HepG2 (cell line): ENCODE measurements at regions not wholly inside any gene's neighbourhood (a gene's known extent, or its start where the extent isn't known, plus 50 kb on each side); places are given as distances from the start of the nearest gene placed in this dataset.

ENCODE experiments used
- ARHGAP35 ChIP-seq: sonication (generic); formaldehyde crosslinking; IDR thresholded peaks from 2 replicates; pipeline ENCODE4 v1.9.0; 2022; ENCODE audit warnings: mild to moderate bottlenecking, inconsistent platforms, moderate library complexity, missing genetic modification reagents, borderline replicate concordance
- HNRNPK ChIP-seq: fragments of 200-400 bp; formaldehyde crosslinking; IDR thresholded peaks from 2 replicates; pipeline ENCODE4 v1.6.1; 2018; ENCODE audit warnings: low read length, low read depth, moderate library complexity, mild to moderate bottlenecking; ENCODE audit not compliant: poor library complexity, severe bottlenecking
- RBFOX2 ChIP-seq: fragments of 200-400 bp; formaldehyde crosslinking; IDR thresholded peaks from 2 replicates; pipeline ENCODE4 v1.6.1; 2017; ENCODE audit warnings: low read depth, mild to moderate bottlenecking, low read length
- RBM22 ChIP-seq: fragments of 200-400 bp; formaldehyde crosslinking; optimal IDR thresholded peaks from 2 replicates; pipeline ENCODE3; 2017; ENCODE audit warnings: mild to moderate bottlenecking, low read length, moderate library complexity
- SCMH1 ChIP-seq: sonication (generic); formaldehyde crosslinking; IDR thresholded peaks from 2 replicates; pipeline ENCODE4 v1.9.0; 2021; ENCODE audit warnings: missing genetic modification reagents, mild to moderate bottlenecking, borderline replicate concordance
- STAG1 ChIP-seq: sonication (generic); formaldehyde crosslinking; IDR thresholded peaks from 2 replicates; pipeline ENCODE4 v1.4.0; 2020; ENCODE audit warnings: missing genetic modification reagents
- YY1 ChIP-seq: IDR thresholded peaks from 2 replicates; pipeline ENCODE4 v1.6.1; 2011; ENCODE audit warnings: low read length, low read depth, moderate library complexity, mild to moderate bottlenecking; ENCODE audit not compliant: insufficient read depth, insufficient replicate concordance
- ZFP90 ChIP-seq: sonication (generic); formaldehyde crosslinking; IDR thresholded peaks from 2 replicates; pipeline ENCODE4 v1.8.0; 2022; ENCODE audit warnings: missing genetic modification reagents, mild to moderate bottlenecking, inconsistent platforms, borderline replicate concordance
- ZIK1 ChIP-seq: sonication (generic); formaldehyde crosslinking; IDR thresholded peaks from 2 replicates; pipeline ENCODE4 v1.5.0; 2020; ENCODE audit warnings: mild to moderate bottlenecking, low read depth, missing genetic modification reagents, borderline replicate concordance
- ZNF7 ChIP-seq: IDR thresholded peaks from 2 replicates; pipeline ENCODE4 v1.6.1; 2016; ENCODE audit warnings: missing biosample characterization, missing genetic modification reagents
- ZNF761 ChIP-seq: sonication (generic); formaldehyde crosslinking; conservative IDR thresholded peaks from 2 replicates; pipeline ENCODE4 v1.4.0; 2020; ENCODE audit warnings: mild to moderate bottlenecking, missing genetic modification reagents
- TF ChIP-seq, protein P1 (sequence below): sonication (generic); formaldehyde crosslinking; IDR thresholded peaks from 2 replicates; pipeline ENCODE4 v1.4.0; 2020; ENCODE audit warnings: mild to moderate bottlenecking, missing genetic modification reagents
- TF ChIP-seq, protein P2 (sequence below): IDR thresholded peaks from 2 replicates; pipeline ENCODE4 v1.6.1; 2012; ENCODE audit warnings: low read depth, low read length, improper control_type of control experiment
- TF ChIP-seq, protein P3 (sequence below): sonication (generic); formaldehyde crosslinking; IDR thresholded peaks from 2 replicates; pipeline ENCODE4 v1.4.0; 2020; ENCODE audit warnings: mild to moderate bottlenecking, missing genetic modification reagents, borderline replicate concordance
- TF ChIP-seq, protein P4 (sequence below): fragments of 450-650 bp; IDR thresholded peaks from 2 replicates; pipeline ENCODE4 v1.6.1; 2017; ENCODE audit warnings: mild to moderate bottlenecking

DNA sequence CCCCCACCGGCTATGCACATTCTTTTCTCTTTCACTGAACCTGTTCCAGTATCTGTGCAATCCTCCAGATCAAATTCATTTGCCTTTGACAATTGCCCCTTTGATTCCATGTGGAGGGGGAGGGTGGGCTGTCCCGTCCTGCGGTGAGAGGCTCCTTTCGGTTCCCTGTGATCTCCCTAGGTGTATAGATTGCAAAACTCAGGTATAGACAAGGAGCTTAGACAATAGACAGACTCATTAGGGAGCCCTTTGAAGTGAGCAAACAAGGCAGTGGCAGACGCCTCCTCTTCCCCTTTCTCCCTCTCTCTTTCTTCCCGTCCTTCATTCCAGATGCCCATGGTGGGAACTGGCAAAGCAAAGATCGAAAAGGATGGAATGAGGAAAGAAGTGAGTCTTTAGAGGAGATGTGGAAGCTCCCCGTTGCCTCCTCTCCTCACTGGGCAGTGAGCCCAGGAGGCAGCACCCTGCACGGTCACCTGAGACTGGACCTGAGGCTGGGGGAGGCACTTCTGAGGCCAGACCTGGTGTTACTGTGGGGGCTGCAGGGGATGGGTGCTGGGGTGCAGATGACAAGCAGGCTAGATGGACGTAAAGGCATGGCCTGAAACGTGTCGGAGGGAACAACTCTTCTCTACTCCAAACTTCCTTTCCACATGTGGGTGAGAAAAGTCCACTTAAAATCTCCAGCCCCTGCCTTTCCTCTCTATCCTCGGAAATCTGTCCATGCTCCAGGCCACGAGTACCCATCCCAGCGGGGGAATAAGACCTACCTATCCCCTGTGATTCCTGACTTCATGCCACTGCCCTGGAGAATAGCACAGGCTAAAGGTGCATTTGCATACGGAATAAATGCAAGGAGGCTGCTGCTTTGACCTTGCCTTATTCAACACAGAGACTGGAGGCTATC is 256.6 kb upstream of the FOXQ1 start (continued):
- TF ChIP-seq, protein P1, sequence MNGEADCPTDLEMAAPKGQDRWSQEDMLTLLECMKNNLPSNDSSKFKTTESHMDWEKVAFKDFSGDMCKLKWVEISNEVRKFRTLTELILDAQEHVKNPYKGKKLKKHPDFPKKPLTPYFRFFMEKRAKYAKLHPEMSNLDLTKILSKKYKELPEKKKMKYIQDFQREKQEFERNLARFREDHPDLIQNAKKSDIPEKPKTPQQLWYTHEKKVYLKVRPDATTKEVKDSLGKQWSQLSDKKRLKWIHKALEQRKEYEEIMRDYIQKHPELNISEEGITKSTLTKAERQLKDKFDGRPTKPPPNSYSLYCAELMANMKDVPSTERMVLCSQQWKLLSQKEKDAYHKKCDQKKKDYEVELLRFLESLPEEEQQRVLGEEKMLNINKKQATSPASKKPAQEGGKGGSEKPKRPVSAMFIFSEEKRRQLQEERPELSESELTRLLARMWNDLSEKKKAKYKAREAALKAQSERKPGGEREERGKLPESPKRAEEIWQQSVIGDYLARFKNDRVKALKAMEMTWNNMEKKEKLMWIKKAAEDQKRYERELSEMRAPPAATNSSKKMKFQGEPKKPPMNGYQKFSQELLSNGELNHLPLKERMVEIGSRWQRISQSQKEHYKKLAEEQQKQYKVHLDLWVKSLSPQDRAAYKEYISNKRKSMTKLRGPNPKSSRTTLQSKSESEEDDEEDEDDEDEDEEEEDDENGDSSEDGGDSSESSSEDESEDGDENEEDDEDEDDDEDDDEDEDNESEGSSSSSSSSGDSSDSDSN (CRISPR knock-in tag): peak; percentile 58
- TF ChIP-seq HNRNPK: peak; percentile 62
- TF ChIP-seq ARHGAP35 (CRISPR knock-in tag): no peak
- peak; percentile 45 for TF ChIP-seq RBFOX2
- TF ChIP-seq ZIK1 (CRISPR knock-in tag): no peak
- TF ChIP-seq ZFP90 (CRISPR knock-in tag): peak; percentile 85; the same call in 1 of the 2 replicates
- TF ChIP-seq YY1: peak; percentile 75
- no peak; the same call in 1 of the 2 replicates for TF ChIP-seq ZNF761 (CRISPR knock-in tag)
- no peak for TF ChIP-seq ZNF7
- no peak for TF ChIP-seq SCMH1 (CRISPR knock-in tag)
- peak; percentile 83 for TF ChIP-seq RBM22
- peak; percentile 42 for TF ChIP-seq STAG1
- TF ChIP-seq, protein P2, sequence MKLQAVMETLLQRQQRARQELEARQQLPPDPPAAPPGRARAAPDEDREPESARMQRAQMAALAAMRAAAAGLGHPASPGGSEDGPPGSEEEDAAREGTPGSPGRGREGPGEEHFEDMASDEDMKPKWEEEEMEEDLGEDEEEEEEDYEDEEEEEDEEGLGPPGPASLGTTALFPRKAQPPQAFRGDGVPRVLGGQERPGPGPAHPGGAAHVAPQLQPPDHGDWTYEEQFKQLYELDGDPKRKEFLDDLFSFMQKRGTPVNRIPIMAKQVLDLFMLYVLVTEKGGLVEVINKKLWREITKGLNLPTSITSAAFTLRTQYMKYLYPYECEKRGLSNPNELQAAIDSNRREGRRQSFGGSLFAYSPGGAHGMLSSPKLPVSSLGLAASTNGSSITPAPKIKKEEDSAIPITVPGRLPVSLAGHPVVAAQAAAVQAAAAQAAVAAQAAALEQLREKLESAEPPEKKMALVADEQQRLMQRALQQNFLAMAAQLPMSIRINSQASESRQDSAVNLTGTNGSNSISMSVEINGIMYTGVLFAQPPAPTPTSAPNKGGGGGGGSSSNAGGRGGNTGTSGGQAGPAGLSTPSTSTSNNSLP: peak; percentile 80
- TF ChIP-seq, protein P3, sequence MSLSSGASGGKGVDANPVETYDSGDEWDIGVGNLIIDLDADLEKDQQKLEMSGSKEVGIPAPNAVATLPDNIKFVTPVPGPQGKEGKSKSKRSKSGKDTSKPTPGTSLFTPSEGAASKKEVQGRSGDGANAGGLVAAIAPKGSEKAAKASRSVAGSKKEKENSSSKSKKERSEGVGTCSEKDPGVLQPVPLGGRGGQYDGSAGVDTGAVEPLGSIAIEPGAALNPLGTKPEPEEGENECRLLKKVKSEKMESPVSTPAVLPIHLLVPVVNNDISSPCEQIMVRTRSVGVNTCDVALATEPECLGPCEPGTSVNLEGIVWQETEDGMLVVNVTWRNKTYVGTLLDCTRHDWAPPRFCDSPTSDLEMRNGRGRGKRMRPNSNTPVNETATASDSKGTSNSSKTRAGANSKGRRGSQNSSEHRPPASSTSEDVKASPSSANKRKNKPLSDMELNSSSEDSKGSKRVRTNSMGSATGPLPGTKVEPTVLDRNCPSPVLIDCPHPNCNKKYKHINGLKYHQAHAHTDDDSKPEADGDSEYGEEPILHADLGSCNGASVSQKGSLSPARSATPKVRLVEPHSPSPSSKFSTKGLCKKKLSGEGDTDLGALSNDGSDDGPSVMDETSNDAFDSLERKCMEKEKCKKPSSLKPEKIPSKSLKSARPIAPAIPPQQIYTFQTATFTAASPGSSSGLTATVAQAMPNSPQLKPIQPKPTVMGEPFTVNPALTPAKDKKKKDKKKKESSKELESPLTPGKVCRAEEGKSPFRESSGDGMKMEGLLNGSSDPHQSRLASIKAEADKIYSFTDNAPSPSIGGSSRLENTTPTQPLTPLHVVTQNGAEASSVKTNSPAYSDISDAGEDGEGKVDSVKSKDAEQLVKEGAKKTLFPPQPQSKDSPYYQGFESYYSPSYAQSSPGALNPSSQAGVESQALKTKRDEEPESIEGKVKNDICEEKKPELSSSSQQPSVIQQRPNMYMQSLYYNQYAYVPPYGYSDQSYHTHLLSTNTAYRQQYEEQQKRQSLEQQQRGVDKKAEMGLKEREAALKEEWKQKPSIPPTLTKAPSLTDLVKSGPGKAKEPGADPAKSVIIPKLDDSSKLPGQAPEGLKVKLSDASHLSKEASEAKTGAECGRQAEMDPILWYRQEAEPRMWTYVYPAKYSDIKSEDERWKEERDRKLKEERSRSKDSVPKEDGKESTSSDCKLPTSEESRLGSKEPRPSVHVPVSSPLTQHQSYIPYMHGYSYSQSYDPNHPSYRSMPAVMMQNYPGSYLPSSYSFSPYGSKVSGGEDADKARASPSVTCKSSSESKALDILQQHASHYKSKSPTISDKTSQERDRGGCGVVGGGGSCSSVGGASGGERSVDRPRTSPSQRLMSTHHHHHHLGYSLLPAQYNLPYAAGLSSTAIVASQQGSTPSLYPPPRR (CRISPR knock-in tag): peak; percentile 97
- TF ChIP-seq, protein P4, sequence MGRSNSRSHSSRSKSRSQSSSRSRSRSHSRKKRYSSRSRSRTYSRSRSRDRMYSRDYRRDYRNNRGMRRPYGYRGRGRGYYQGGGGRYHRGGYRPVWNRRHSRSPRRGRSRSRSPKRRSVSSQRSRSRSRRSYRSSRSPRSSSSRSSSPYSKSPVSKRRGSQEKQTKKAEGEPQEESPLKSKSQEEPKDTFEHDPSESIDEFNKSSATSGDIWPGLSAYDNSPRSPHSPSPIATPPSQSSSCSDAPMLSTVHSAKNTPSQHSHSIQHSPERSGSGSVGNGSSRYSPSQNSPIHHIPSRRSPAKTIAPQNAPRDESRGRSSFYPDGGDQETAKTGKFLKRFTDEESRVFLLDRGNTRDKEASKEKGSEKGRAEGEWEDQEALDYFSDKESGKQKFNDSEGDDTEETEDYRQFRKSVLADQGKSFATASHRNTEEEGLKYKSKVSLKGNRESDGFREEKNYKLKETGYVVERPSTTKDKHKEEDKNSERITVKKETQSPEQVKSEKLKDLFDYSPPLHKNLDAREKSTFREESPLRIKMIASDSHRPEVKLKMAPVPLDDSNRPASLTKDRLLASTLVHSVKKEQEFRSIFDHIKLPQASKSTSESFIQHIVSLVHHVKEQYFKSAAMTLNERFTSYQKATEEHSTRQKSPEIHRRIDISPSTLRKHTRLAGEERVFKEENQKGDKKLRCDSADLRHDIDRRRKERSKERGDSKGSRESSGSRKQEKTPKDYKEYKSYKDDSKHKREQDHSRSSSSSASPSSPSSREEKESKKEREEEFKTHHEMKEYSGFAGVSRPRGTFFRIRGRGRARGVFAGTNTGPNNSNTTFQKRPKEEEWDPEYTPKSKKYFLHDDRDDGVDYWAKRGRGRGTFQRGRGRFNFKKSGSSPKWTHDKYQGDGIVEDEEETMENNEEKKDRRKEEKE: no peak
